Esophagus mucosa (tissue), 1 donor: ENCODE measurements at regions not wholly inside any gene's neighbourhood (a gene's known extent, or its start where the extent isn't known, plus 50 kb on each side); places are given as distances from the start of the nearest gene placed in this dataset.
A peak's percentile ranks its signal among the peaks of the same experiment; 100 is the strongest.
"Not testable (repeated sequence)": the region's sequence is repeated elsewhere in the genome, so short reads cannot be mapped to it uniquely, and the experiment has no call there.

ENCODE experiments used
- ATAC-seq: fragments of 200-7000 bp; cut with Tn5 transposase; one replicate; pipeline ENCODE4 v1.9.1; 2020
- donor health status: DM: yes; HTN: yes; CAD: no.

GRCh38 chr15:53116915-53117314, 326.8 kb upstream of the ONECUT1 start:
- ATAC-seq: not testable (repeated sequence)

GRCh38 chr15:53116169-53116568, 326.0 kb upstream of the ONECUT1 start:
- ATAC-seq: no peak

- no peak for ATAC-seq
Measured at GRCh38 chr15:53115563-53115962, 325.4 kb upstream of the ONECUT1 start.

GRCh38 chr15:53114960-53115359, 324.8 kb upstream of the ONECUT1 start:
- no peak for ATAC-seq

- no peak for ATAC-seq
Measured at GRCh38 chr15:53110999-53111398, 320.9 kb upstream of the ONECUT1 start.

GRCh38 chr15:53108319-53108718, 318.2 kb upstream of the ONECUT1 start:
- no peak for ATAC-seq

- ATAC-seq: no peak
Measured at GRCh38 chr15:53107855-53108254, 317.7 kb upstream of the ONECUT1 start.

GRCh38 chr15:53106505-53107286, 316.6 kb upstream of the ONECUT1 start:
- no peak for ATAC-seq

GRCh38 chr15:53102483-53102882, 312.3 kb upstream of the ONECUT1 start:
- no peak for ATAC-seq

GRCh38 chr15:53080484-53080883, 290.3 kb upstream of the ONECUT1 start:
- ATAC-seq: no peak

GRCh38 chr15:53074221-53074620, 284.1 kb upstream of the ONECUT1 start:
- ATAC-seq: no peak

- peak; percentile 59 for ATAC-seq
Measured at GRCh38 chr15:53072077-53072476, 281.9 kb upstream of the ONECUT1 start.

GRCh38 chr15:53068636-53069035, 278.5 kb upstream of the ONECUT1 start:
- no peak for ATAC-seq

GRCh38 chr15:53059273-53060043, 269.3 kb upstream of the ONECUT1 start:
- no peak for ATAC-seq

GRCh38 chr15:53046153-53046790, 256.1 kb upstream of the ONECUT1 start:
- no peak for ATAC-seq

GRCh38 chr15:53038655-53038941, 248.5 kb upstream of the ONECUT1 start:
- ATAC-seq: no peak

GRCh38 chr15:53037904-53038654, 247.9 kb upstream of the ONECUT1 start:
- no peak for ATAC-seq

GRCh38 chr15:53036641-53037040, 246.5 kb upstream of the ONECUT1 start:
- no peak for ATAC-seq

GRCh38 chr15:53034767-53035245, 244.7 kb upstream of the ONECUT1 start:
- no peak for ATAC-seq

GRCh38 chr15:53033709-53034108, 243.6 kb upstream of the ONECUT1 start:
- ATAC-seq: no peak

- no peak for ATAC-seq
Measured at GRCh38 chr15:53031469-53031868, 241.3 kb upstream of the ONECUT1 start.

GRCh38 chr15:53022788-53023187, 232.7 kb upstream of the ONECUT1 start:
- ATAC-seq: no peak

- no peak for ATAC-seq
Measured at GRCh38 chr15:53013329-53013728, 223.2 kb upstream of the ONECUT1 start.
